A673 (cell line): ENCODE measurements at regions not wholly inside any gene's neighbourhood (a gene's known extent, or its start where the extent isn't known, plus 50 kb on each side); places are given as distances from the start of the nearest gene placed in this dataset.

Source experiments
- BruUV-seq: library from RNA; stranded (reverse); fragments of 400-500 nt; replicated peaks from 2 replicates; lab custom pipeline; 2021; lab: Mats Ljungman, UMichigan
- CTCF ChIA-PET: fragments of 300-600 bp; sonication (Branson Sonifier 250); formaldehyde crosslinking; loops from one replicate; lab custom pipeline; 2022; ENCODE audit warnings: antibody characterized with exemption; lab: Charles Lee
- POLR2A ChIA-PET: fragments of 300-600 bp; sonication (Branson Sonifier 250); formaldehyde crosslinking; loops from one replicate; lab custom pipeline; 2022; ENCODE audit warnings: antibody characterized with exemption; ENCODE audit not compliant: low non-redundant PET; lab: Charles Lee
- DNase-seq: peaks from one replicate; pipeline ENCODE4 v3.0.0-alpha.2; 2015; ENCODE audit warnings: low spot score
- H3K27ac ChIP-seq: fragments of 200-600 bp; sonication (generic); 2 replicates; pipeline ENCODE4 v1.5.1; 2016; ENCODE audit warnings: mixed run types, low read depth, mild to moderate bottlenecking, mixed read lengths, antibody characterized with exemption, low read length; ENCODE audit not compliant: poor library complexity, severe bottlenecking
- H3K27me3 ChIP-seq: fragments of 200-600 bp; sonication (generic); replicated peaks from 2 replicates; pipeline ENCODE4 v1.6.1; 2017; ENCODE audit warnings: mixed run types, low read depth, mild to moderate bottlenecking, mixed read lengths, antibody characterized with exemption, low read length; ENCODE audit not compliant: insufficient read depth, poor library complexity
- H3K36me3 ChIP-seq: fragments of 200-600 bp; sonication (generic); 2 replicates; pipeline ENCODE4 v1.6.1; 2016; ENCODE audit warnings: mixed run types, mild to moderate bottlenecking, mixed read lengths, antibody characterized with exemption, low read length; ENCODE audit not compliant: insufficient read depth, poor library complexity, severe bottlenecking
- H3K4me1 ChIP-seq: fragments of 200-600 bp; sonication (generic); 2 replicates; pipeline ENCODE4 v1.6.1; 2017; ENCODE audit warnings: mixed run types, mild to moderate bottlenecking, mixed read lengths, antibody characterized with exemption, low read length; ENCODE audit not compliant: insufficient read depth, poor library complexity, severe bottlenecking
- H3K4me3 ChIP-seq: fragments of 200-600 bp; sonication (generic); 2 replicates; pipeline ENCODE4 v1.5.1; 2016; ENCODE audit warnings: low read depth, mixed run types, mild to moderate bottlenecking, mixed read lengths, low read length; ENCODE audit not compliant: poor library complexity, severe bottlenecking
- H3K9me3 ChIP-seq: fragments of 200-600 bp; sonication (generic); 2 replicates; pipeline ENCODE4 v1.6.1; 2016; ENCODE audit warnings: mixed run types, low read depth, mild to moderate bottlenecking, mixed read lengths, antibody characterized with exemption, low read length; ENCODE audit not compliant: poor library complexity, severe bottlenecking
- CTCF ChIP-seq: fragments of 300-800, 200-600 bp; sonication (generic); conservative IDR thresholded peaks from 2 replicates; pipeline ENCODE4 v1.5.1; 2017; ENCODE audit warnings: low read depth, mild to moderate bottlenecking, antibody characterized with exemption, low read length, moderate library complexity, mixed read lengths
- EZH2 ChIP-seq: fragments of 200-600 bp; sonication (generic); IDR thresholded peaks from 2 replicates; pipeline ENCODE4 v1.6.1; 2017; ENCODE audit warnings: borderline replicate concordance, low read depth, mild to moderate bottlenecking, mixed read lengths, antibody characterized with exemption, low read length; ENCODE audit not compliant: poor library complexity, severe bottlenecking
- intact Hi-C: fragments of 100-400 bp; cut with micrococcal nuclease; formaldehyde crosslinking; loops from one replicate; pipeline ENCODE4 v1.10.0; 2022; ENCODE audit not compliant: unreplicated experiment

GRCh38 chr10:31607481-31607880 is 288.5 kb downstream of the ZEB1 start:
- Histone ChIP-seq H3K27me3 (no peaks in the 10 kb centered on the region), H3K27ac (no peak overlapping the region), H3K4me3 (no peak overlapping the region), H3K9me3 (no peaks in the 10 kb centered on the region), H3K4me1 (peaks cover 13% of the 10 kb centered on the region), H3K36me3 (no peaks in the 10 kb centered on the region)
- ChIA-PET CTCF (no interaction called here), POLR2A (no interaction called here)
- DNase-seq = no peak
- TF ChIP-seq EZH2 = no peak
- no peak for TF ChIP-seq CTCF
- intact Hi-C loops = no loop called here
- no TSS peak for BruUV-seq

GRCh38 chr10:31606841-31607240 is 287.8 kb downstream of the ZEB1 start:
- intact Hi-C loops = no loop called here
- POLR2A ChIA-PET = no interaction called here
- CTCF ChIA-PET = no interaction called here
- no TSS peak for BruUV-seq
- TF ChIP-seq EZH2 = no peak
- no peak for TF ChIP-seq CTCF
- Histone ChIP-seq H3K4me1 (peaks cover 13% of the 10 kb centered on the region), H3K36me3 (no peaks in the 10 kb centered on the region), H3K4me3 (no peak overlapping the region), H3K27ac (no peak overlapping the region), H3K27me3 (no peaks in the 10 kb centered on the region), H3K9me3 (no peaks in the 10 kb centered on the region)
- no peak for DNase-seq

- TF ChIP-seq CTCF = no peak
- H3K4me3 ChIP-seq = no peak overlapping the region
- H3K9me3 ChIP-seq = no peaks in the 10 kb centered on the region
- no peak overlapping the region for H3K27ac ChIP-seq
- ChIA-PET POLR2A (no interaction called here), CTCF (no interaction called here)
- peaks cover 13% of the 10 kb centered on the region for H3K4me1 ChIP-seq
- no peaks in the 10 kb centered on the region for H3K27me3 ChIP-seq
- H3K36me3 ChIP-seq = no peaks in the 10 kb centered on the region
- DNase-seq = no peak
- intact Hi-C loops = no loop called here
- BruUV-seq = no TSS peak
Observed at GRCh38 chr10:31605861-31606525, 287.0 kb downstream of the ZEB1 start.
